ENCODE measurements at regions not wholly inside any gene's neighbourhood (a gene's known extent, or its start where the extent isn't known, plus 50 kb on each side); places are given as distances from the start of the nearest gene placed in this dataset.
"Not testable (repeated sequence)": the region's sequence is repeated elsewhere in the genome, so short reads cannot be mapped to it uniquely, and the experiment has no call there.

- no peak for TF ChIP-seq CTCF (IDR thresholded peaks at IDR 0.05)
- WGBS, 2 donors, result 71 to 82% methylated on average over 1 of the region's 1 CpG
- ATAC-seq, result no peak
- H3K27me3 ChIP-seq, result no peaks in the 10 kb centered on the region
- intact Hi-C loops (cut with DNase I), result no loop called here
- no peak overlapping the region for H3K4me3 ChIP-seq
- FAIRE-seq, result no peak
- no peaks in the 10 kb centered on the region for H3K4me1 ChIP-seq
- DNase-seq, result no peak
- H3K36me3 ChIP-seq, result no peaks in the 10 kb centered on the region
- no peaks in the 10 kb centered on the region for H3K9me3 ChIP-seq
- no peak overlapping the region for H3K27ac ChIP-seq
These were observed 564.2 kb downstream of the TMTC2 start for GRCh38 chr12:83250866-83251265.

DNA sequence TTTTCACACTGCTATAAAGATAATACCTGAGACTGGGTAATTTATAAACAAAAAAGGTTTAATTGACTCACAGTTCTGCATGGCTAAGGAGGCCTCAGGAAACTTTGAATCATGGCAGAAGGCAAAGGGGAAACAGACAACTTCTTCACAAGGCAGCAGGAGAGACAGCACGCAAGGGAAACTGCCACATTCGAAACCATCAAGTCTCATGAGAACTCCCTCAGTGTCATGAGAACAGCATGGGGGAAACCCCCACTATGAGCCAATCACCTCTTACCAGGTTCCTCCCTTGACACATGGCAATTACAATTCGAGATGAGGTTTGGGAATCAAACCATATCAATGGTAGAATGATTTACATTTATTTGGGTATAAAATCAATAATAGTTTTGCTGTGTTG lies 558.5 kb downstream of the TMTC2 start:
- intact Hi-C loops (cut with DNase I), result no loop called here
- DNase-seq (no peak), FAIRE-seq (no peak), ATAC-seq (no peak)
- Histone ChIP-seq H3K4me3 (no peak overlapping the region), H3K9me3 (no peaks in the 10 kb centered on the region), H3K27ac (no peak overlapping the region), H3K4me1 (no peaks in the 10 kb centered on the region), H3K36me3 (no peaks in the 10 kb centered on the region), H3K27me3 (no peaks in the 10 kb centered on the region)
- TF ChIP-seq CTCF (IDR thresholded peaks at IDR 0.05), result no peak
- WGBS, 2 donors, result 67 to 81% methylated on average over 3 of the region's 3 CpGs

GRCh38 chr12:83244001-83244400 lies 557.3 kb downstream of the TMTC2 start:
- H3K27ac ChIP-seq, result no peak overlapping the region
- no peaks in the 10 kb centered on the region for H3K4me1 ChIP-seq
- no peak for TF ChIP-seq CTCF (IDR thresholded peaks at IDR 0.05)
- FAIRE-seq (no peak), ATAC-seq (no peak), DNase-seq (no peak)
- H3K9me3 ChIP-seq, result no peaks in the 10 kb centered on the region
- no peaks in the 10 kb centered on the region for H3K27me3 ChIP-seq
- H3K36me3 ChIP-seq, result no peaks in the 10 kb centered on the region
- intact Hi-C loops (cut with DNase I), result no loop called here
- no peak overlapping the region for H3K4me3 ChIP-seq

- H3K9me3 ChIP-seq; H3K27me3 ChIP-seq; H3K27ac ChIP-seq; ATAC-seq; H3K36me3 ChIP-seq; H3K4me3 ChIP-seq; FAIRE-seq; DNase-seq; intact Hi-C loops (cut with DNase I); H3K4me1 ChIP-seq: not testable (repeated sequence)
These were observed 547.3 kb downstream of the TMTC2 start for GRCh38 chr12:83233987-83234386.

- ATAC-seq, result not testable (repeated sequence)
These were observed 540.3 kb downstream of the TMTC2 start for GRCh38 chr12:83226960-83227359.

DNA sequence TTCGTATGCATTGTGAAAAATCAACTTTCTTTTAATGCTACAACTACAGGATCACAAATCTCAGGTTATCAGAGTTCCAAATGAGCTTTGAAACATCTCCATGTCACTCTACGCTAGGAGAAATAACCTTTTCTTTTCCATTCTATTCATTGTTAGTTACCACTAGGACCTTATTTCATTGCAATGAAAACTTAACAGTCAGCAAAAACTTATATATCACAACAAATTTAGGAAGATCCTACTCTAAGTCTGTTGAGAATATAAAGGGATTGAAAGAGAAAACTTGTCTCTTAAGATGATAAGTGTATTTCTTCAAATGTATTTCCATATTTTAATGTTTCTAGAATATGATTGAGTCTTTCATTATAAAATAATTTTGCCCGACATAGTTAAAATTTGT lies 539.1 kb downstream of the TMTC2 start:
- Histone ChIP-seq H3K36me3 (no peaks in the 10 kb centered on the region), H3K27ac (no peak overlapping the region), H3K9me3 (no peaks in the 10 kb centered on the region), H3K4me1 (no peaks in the 10 kb centered on the region), H3K4me3 (no peak overlapping the region), H3K27me3 (no peaks in the 10 kb centered on the region)
- 83 to 87% methylated on average over 3 of the region's 3 CpGs for WGBS, 2 donors
- FAIRE-seq (no peak), DNase-seq (no peak), ATAC-seq (no peak)
- intact Hi-C loops (cut with DNase I), result no loop called here
- TF ChIP-seq CTCF (IDR thresholded peaks at IDR 0.05), result no peak

More at GRCh38 chr12:83226960-83227359, 540.3 kb downstream of the TMTC2 start:
- H3K27me3 ChIP-seq; DNase-seq; H3K9me3 ChIP-seq; H3K27ac ChIP-seq; FAIRE-seq; H3K4me3 ChIP-seq; H3K4me1 ChIP-seq; H3K36me3 ChIP-seq; intact Hi-C loops (cut with DNase I): not testable (repeated sequence)

Measured in pancreas (tissue), 10 donors.